HCT116 (cell line): ENCODE measurements at regions not wholly inside any gene's neighbourhood (a gene's known extent, or its start where the extent isn't known, plus 50 kb on each side); places are given as distances from the start of the nearest gene placed in this dataset.

Source experiments
- ATAC-seq: fragments of 200-7000 bp; cut with Tn5 transposase; 2 replicates; pipeline ENCODE4 v1.9.1; 2020; ENCODE audit warnings: mild to moderate bottlenecking, moderate library complexity
- BruUV-seq: library from RNA; stranded (reverse); fragments of 400-500 nt; replicated peaks from 2 replicates; lab custom pipeline; 2021; lab: Mats Ljungman, UMichigan
- CTCF ChIA-PET: fragments of 300-600 bp; sonication (Branson Sonifier 250); formaldehyde crosslinking; loops from one replicate; lab custom pipeline; 2021; ENCODE audit warnings: antibody characterized with exemption; lab: Charles Lee
- POLR2A ChIA-PET: fragments of 300-600, 350-600 bp; sonication (Branson Sonifier 250); formaldehyde crosslinking; loops from one replicate; lab custom pipeline; 2021; ENCODE audit warnings: antibody characterized with exemption; lab: Charles Lee
- RAD21 ChIA-PET, 2 experiments: fragments of 300-600 bp; sonication (Branson Sonifier 250); formaldehyde crosslinking; loops; one replicate each; lab custom pipeline; 2023; ENCODE audit warnings: low total read pairs in 2 of 2; ENCODE audit not compliant: uncharacterized antibody in 2 of 2, unreplicated experiment in 2 of 2, low non-redundant PET in 1 of 2; lab: Charles Lee
- DNase-seq: peaks from one replicate; pipeline ENCODE4 v3.0.0-alpha.2; 2010; ENCODE audit warnings: low read depth, low spot score
- H2AFZ ChIP-seq: fragments of 200-600 bp; shearing (Covaris generic), sonication (generic); 2 replicates; pipeline ENCODE4 v1.6.1; 2017; ENCODE audit warnings: low read depth, mixed run types, mixed read lengths, antibody characterized with exemption, low read length; ENCODE audit not compliant: poor library complexity, severe bottlenecking
- H3K27ac ChIP-seq: 2 replicates; pipeline ENCODE4 v1.5.1; 2012; ENCODE audit warnings: low read depth, low read length
- H3K27me3 ChIP-seq: fragments of 200-600 bp; sonication (generic); 2 replicates; pipeline ENCODE4 v1.6.1; 2016; ENCODE audit warnings: mixed run types, low read length, mixed read lengths; ENCODE audit not compliant: insufficient read depth
- H3K36me3 ChIP-seq, 2 experiments: fragments of 200-500 bp in 1 of 2; fragments of 200-600 bp in 1 of 2; sonication (Bioruptor generic) in 1 of 2; sonication (generic) in 1 of 2; 2 replicates each; pipeline versions ENCODE4 v1.5.1 to v1.6.1; 2014 to 2016; ENCODE audit warnings: low read length in 2 of 2, inconsistent platforms in 1 of 2, mixed read lengths in 1 of 2, mixed run types in 1 of 2; ENCODE audit not compliant: insufficient read depth in 2 of 2, control insufficient read depth in 1 of 2
- H3K4me1 ChIP-seq, 2 experiments: fragments of 200-600 bp in 1 of 2; sonication (generic) in 1 of 2; 2 replicates each; pipeline versions ENCODE4 v1.5.1 to v1.6.1; 2012 to 2017; ENCODE audit warnings: low read length in 2 of 2, inconsistent platforms in 1 of 2, mild to moderate bottlenecking in 1 of 2, mixed read lengths in 1 of 2, mixed run types in 1 of 2, moderate library complexity in 1 of 2; ENCODE audit not compliant: insufficient read depth in 2 of 2, control insufficient read depth in 1 of 2
- H3K4me2 ChIP-seq: fragments of 200-600 bp; sonication (generic); 2 replicates; pipeline ENCODE4 v1.6.1; 2017; ENCODE audit warnings: mixed run types, low read length, mixed read lengths
- H3K4me3 ChIP-seq, 2 experiments: fragments of 200-600 bp in 1 of 2; sonication (generic) in 1 of 2; replicated peaks in 1 of 2; 2 replicates each; pipeline ENCODE4 v1.5.1; 2011 to 2016; ENCODE audit warnings: low read length in 2 of 2, control low read depth in 1 of 2, low read depth in 1 of 2, mild to moderate bottlenecking in 1 of 2, mixed read lengths in 1 of 2, mixed run types in 1 of 2
- H3K79me2 ChIP-seq: fragments of 200-600 bp; sonication (generic); 2 replicates; pipeline ENCODE4 v1.6.1; 2017; ENCODE audit warnings: mild to moderate bottlenecking, mixed run types, low read length, moderate library complexity, mixed read lengths; ENCODE audit not compliant: insufficient read depth
- H3K9ac ChIP-seq: fragments of 200-600 bp; sonication (generic); 2 replicates; pipeline ENCODE4 v1.6.1; 2016; ENCODE audit warnings: low read length, mixed read lengths
- H3K9me2 ChIP-seq: fragments of 200-600 bp; sonication (generic), shearing (Covaris generic); 2 replicates; pipeline ENCODE4 v1.6.1; 2017; ENCODE audit warnings: mixed run types, mild to moderate bottlenecking, moderate library complexity; ENCODE audit not compliant: insufficient read depth
- H3K9me3 ChIP-seq, 2 experiments: fragments of 200-500 bp in 1 of 2; fragments of 200-600 bp in 1 of 2; sonication (Bioruptor generic) in 1 of 2; sonication (generic) in 1 of 2; 2 replicates each; pipeline ENCODE4 v1.6.1; 2014 to 2017; ENCODE audit warnings: low read length in 2 of 2, mixed read lengths in 2 of 2, inconsistent platforms in 1 of 2, low read depth in 1 of 2, mild to moderate bottlenecking in 1 of 2, mixed run types in 1 of 2, moderate library complexity in 1 of 2; ENCODE audit not compliant: control insufficient read depth in 1 of 2, insufficient read depth in 1 of 2
- H4K20me1 ChIP-seq: fragments of 200-600 bp; sonication (generic), shearing (Covaris generic); 2 replicates; pipeline ENCODE4 v1.6.1; 2017; ENCODE audit warnings: mixed run types, mild to moderate bottlenecking, moderate library complexity; ENCODE audit not compliant: insufficient read depth
- ATF3 ChIP-seq: IDR thresholded peaks from 2 replicates; pipeline ENCODE4 v1.6.1; 2012
- CEBPB ChIP-seq: IDR thresholded peaks from 2 replicates; pipeline ENCODE4 v1.6.1; 2012; ENCODE audit warnings: low read depth
- ELF1 ChIP-seq: IDR thresholded peaks from 2 replicates; pipeline ENCODE4 v1.6.1; 2012; ENCODE audit warnings: low read depth, borderline replicate concordance
- EZH2 ChIP-seq: fragments of 200-600 bp; sonication (generic); IDR thresholded peaks from 2 replicates; pipeline ENCODE4 v1.6.1; 2017; ENCODE audit warnings: antibody characterized with exemption, mixed run types
- FOSL1 ChIP-seq: IDR thresholded peaks from 2 replicates; pipeline ENCODE4 v1.6.1; 2012; ENCODE audit warnings: low read depth
- JUND ChIP-seq: IDR thresholded peaks from 2 replicates; pipeline ENCODE4 v1.6.1; 2012
- MAX ChIP-seq: IDR thresholded peaks from 2 replicates; pipeline ENCODE4 v1.6.1; 2012
- POLR2AphosphoS5 ChIP-seq: IDR thresholded peaks from 2 replicates; pipeline ENCODE4 v1.6.1; 2011; ENCODE audit warnings: mild to moderate bottlenecking, low read depth, low read length, moderate library complexity
- SIN3A ChIP-seq: IDR thresholded peaks from 2 replicates; pipeline ENCODE4 v1.6.1; 2012; ENCODE audit warnings: low read depth
- SP1 ChIP-seq: IDR thresholded peaks from 2 replicates; pipeline ENCODE4 v1.6.1; 2012; ENCODE audit warnings: low read depth
- TCF7L2 ChIP-seq: IDR thresholded peaks from 2 replicates; pipeline ENCODE4 v1.7.0; 2011; ENCODE audit warnings: borderline replicate concordance, inconsistent platforms; ENCODE audit not compliant: insufficient read depth, insufficient read length; ENCODE audit errors: extremely low read depth
- ZFX ChIP-seq: fragments of 450-650 bp; IDR thresholded peaks from 2 replicates; pipeline ENCODE4 v1.6.1; 2017
- intact Hi-C: fragments of 100-400 bp; cut with micrococcal nuclease; formaldehyde crosslinking; loops from 2 replicates; pipeline ENCODE4 v1.10.0; 2022
- TF ChIP-seq, protein P1 (sequence below), 3 experiments: fragments of 200-600 bp in 1 of 3; sonication (generic) in 1 of 3; IDR thresholded peaks in 2 of 3; conservative IDR thresholded peaks in 1 of 3; 2 replicates each; pipeline ENCODE4 v1.5.1; 2012 to 2017; ENCODE audit warnings: low read depth in 2 of 3, low read length in 2 of 3, antibody characterized with exemption in 1 of 3, borderline replicate concordance in 1 of 3, control low read depth in 1 of 3, mild to moderate bottlenecking in 1 of 3, mixed read lengths in 1 of 3, mixed run types in 1 of 3, moderate library complexity in 1 of 3; ENCODE audit not compliant: insufficient read depth in 1 of 3
- TF ChIP-seq, protein P2 (sequence below): IDR thresholded peaks from 2 replicates; pipeline ENCODE4 v1.6.1; 2012; ENCODE audit warnings: low read depth

DNA sequence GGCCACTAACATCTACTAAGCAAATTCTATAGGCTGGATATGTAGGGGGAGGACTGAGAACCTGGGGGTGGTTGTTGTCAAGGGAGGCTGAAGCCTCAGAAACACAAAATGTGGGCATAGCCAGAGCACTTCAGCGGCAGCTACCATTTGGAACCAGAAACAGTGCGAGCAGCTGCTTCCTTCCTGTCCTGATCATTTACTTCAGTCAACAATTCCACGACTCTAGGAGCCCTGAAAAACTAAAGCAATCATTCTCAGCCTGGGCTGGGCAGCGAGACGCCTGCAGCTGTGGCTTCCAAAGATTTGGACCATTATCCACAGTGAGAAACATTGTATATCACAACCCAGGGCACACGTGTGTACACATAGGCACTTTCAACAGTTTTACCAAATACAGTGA, 93.9 kb upstream of the WSCD1 start:
- Histone ChIP-seq H4K20me1 (no peaks in the 10 kb centered on the region), H3K79me2 (no peaks in the 10 kb centered on the region), H3K4me3 (no peak overlapping the region), H3K9me2 (no peaks in the 10 kb centered on the region), H3K4me1 (no peaks in the 10 kb centered on the region), H3K27ac (no peak overlapping the region), H3K9ac (no peak overlapping the region), H3K27me3 (peaks cover 82% of the 10 kb centered on the region), H3K9me3 (no peaks in the 10 kb centered on the region), H3K4me2 (no peak overlapping the region), H2AFZ (no peak overlapping the region), H3K36me3 (no peaks in the 10 kb centered on the region)
- intact Hi-C loops = no loop called here
- ChIA-PET RAD21 (no interaction called here), CTCF (no interaction called here), POLR2A (no interaction called here)
- DNase-seq (no peak), ATAC-seq (no peak)
- TF ChIP-seq JUND (no peak), SIN3A (no peak), MAX (no peak), ZFX (no peak), ATF3 (no peak), POLR2AphosphoS5 (no peak), CEBPB (no peak), SP1 (no peak), EZH2 (no peak), ELF1 (no peak), FOSL1 (no peak), TCF7L2 (no peak)
- TF ChIP-seq, protein P1, sequence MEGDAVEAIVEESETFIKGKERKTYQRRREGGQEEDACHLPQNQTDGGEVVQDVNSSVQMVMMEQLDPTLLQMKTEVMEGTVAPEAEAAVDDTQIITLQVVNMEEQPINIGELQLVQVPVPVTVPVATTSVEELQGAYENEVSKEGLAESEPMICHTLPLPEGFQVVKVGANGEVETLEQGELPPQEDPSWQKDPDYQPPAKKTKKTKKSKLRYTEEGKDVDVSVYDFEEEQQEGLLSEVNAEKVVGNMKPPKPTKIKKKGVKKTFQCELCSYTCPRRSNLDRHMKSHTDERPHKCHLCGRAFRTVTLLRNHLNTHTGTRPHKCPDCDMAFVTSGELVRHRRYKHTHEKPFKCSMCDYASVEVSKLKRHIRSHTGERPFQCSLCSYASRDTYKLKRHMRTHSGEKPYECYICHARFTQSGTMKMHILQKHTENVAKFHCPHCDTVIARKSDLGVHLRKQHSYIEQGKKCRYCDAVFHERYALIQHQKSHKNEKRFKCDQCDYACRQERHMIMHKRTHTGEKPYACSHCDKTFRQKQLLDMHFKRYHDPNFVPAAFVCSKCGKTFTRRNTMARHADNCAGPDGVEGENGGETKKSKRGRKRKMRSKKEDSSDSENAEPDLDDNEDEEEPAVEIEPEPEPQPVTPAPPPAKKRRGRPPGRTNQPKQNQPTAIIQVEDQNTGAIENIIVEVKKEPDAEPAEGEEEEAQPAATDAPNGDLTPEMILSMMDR (IDR thresholded peaks at IDR 0.05 in 2 of 3, conservative IDR thresholded peaks at IDR 0.05 in 1 of 3; ENCODE audit: borderline replicate concordance in 1 of 3, insufficient read depth in 1 of 3, low read depth in 2 of 3, low read length in 2 of 3) = no peak
- TF ChIP-seq, protein P2, sequence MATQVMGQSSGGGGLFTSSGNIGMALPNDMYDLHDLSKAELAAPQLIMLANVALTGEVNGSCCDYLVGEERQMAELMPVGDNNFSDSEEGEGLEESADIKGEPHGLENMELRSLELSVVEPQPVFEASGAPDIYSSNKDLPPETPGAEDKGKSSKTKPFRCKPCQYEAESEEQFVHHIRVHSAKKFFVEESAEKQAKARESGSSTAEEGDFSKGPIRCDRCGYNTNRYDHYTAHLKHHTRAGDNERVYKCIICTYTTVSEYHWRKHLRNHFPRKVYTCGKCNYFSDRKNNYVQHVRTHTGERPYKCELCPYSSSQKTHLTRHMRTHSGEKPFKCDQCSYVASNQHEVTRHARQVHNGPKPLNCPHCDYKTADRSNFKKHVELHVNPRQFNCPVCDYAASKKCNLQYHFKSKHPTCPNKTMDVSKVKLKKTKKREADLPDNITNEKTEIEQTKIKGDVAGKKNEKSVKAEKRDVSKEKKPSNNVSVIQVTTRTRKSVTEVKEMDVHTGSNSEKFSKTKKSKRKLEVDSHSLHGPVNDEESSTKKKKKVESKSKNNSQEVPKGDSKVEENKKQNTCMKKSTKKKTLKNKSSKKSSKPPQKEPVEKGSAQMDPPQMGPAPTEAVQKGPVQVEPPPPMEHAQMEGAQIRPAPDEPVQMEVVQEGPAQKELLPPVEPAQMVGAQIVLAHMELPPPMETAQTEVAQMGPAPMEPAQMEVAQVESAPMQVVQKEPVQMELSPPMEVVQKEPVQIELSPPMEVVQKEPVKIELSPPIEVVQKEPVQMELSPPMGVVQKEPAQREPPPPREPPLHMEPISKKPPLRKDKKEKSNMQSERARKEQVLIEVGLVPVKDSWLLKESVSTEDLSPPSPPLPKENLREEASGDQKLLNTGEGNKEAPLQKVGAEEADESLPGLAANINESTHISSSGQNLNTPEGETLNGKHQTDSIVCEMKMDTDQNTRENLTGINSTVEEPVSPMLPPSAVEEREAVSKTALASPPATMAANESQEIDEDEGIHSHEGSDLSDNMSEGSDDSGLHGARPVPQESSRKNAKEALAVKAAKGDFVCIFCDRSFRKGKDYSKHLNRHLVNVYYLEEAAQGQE = no peak
- no TSS peak for BruUV-seq
